Panc1 (cell line): ENCODE measurements at regions not wholly inside any gene's neighbourhood (a gene's known extent, or its start where the extent isn't known, plus 50 kb on each side); places are given as distances from the start of the nearest gene placed in this dataset.

ENCODE experiments used
- CTCF ChIP-seq: fragments of 450-650 bp; IDR thresholded peaks from 2 replicates; pipeline ENCODE4 v1.5.1; 2017; ENCODE audit warnings: mild to moderate bottlenecking
- SIN3A ChIP-seq: IDR thresholded peaks from 2 replicates; pipeline ENCODE4 v1.6.1; 2012; ENCODE audit warnings: low read depth, mild to moderate bottlenecking, low read length, moderate library complexity, borderline replicate concordance; ENCODE audit not compliant: insufficient read depth

- TF ChIP-seq CTCF, result no peak
- TF ChIP-seq SIN3A, result no peak
Observed at GRCh38 chr14:80419345-80419744, 208.0 kb upstream of the DIO2 start.
